ENCODE measurements at regions not wholly inside any gene's neighbourhood (a gene's known extent, or its start where the extent isn't known, plus 50 kb on each side); places are given as distances from the start of the nearest gene placed in this dataset.

DNA sequence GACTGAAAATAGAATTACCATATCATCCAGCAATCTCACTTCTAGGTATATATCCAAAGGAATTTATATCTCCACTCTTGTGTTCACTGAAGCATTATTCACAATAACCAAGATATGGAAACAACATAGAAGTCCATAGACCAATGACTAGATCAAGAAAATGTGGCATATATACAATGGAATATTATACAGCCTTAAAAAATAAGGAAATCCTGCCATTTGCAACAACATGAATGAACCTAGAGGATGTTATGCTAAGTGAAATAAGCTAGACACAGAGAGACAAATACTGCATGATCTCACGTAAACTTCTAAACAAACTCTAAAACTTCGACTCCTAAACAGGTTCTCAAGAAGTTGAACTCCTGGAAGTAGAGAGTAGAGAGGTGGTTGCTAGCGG is 254.5 kb downstream of the SKIDA1 start:
- no peak overlapping the region for H3K4me3 Mint-ChIP-seq (ENCODE audit: unreplicated experiment)
- peaks cover 8% of the 10 kb centered on the region for H3K9me3 Mint-ChIP-seq (ENCODE audit: low read depth)
- no peak overlapping the region for H3K27ac Mint-ChIP-seq (ENCODE audit: unreplicated experiment)
- DNase-seq (ENCODE audit: low spot score): no peak
- TF ChIP-seq, protein P1, sequence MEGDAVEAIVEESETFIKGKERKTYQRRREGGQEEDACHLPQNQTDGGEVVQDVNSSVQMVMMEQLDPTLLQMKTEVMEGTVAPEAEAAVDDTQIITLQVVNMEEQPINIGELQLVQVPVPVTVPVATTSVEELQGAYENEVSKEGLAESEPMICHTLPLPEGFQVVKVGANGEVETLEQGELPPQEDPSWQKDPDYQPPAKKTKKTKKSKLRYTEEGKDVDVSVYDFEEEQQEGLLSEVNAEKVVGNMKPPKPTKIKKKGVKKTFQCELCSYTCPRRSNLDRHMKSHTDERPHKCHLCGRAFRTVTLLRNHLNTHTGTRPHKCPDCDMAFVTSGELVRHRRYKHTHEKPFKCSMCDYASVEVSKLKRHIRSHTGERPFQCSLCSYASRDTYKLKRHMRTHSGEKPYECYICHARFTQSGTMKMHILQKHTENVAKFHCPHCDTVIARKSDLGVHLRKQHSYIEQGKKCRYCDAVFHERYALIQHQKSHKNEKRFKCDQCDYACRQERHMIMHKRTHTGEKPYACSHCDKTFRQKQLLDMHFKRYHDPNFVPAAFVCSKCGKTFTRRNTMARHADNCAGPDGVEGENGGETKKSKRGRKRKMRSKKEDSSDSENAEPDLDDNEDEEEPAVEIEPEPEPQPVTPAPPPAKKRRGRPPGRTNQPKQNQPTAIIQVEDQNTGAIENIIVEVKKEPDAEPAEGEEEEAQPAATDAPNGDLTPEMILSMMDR (IDR thresholded peaks at IDR 0.05): no peak
- H3K36me3 Mint-ChIP-seq (ENCODE audit: low read depth): no peaks in the 10 kb centered on the region
- peaks cover under 1% of the 10 kb centered on the region for H3K4me1 Mint-ChIP-seq (ENCODE audit: low read depth)
- no peaks in the 10 kb centered on the region for H3K27me3 Mint-ChIP-seq (ENCODE audit: low read depth)

DNA sequence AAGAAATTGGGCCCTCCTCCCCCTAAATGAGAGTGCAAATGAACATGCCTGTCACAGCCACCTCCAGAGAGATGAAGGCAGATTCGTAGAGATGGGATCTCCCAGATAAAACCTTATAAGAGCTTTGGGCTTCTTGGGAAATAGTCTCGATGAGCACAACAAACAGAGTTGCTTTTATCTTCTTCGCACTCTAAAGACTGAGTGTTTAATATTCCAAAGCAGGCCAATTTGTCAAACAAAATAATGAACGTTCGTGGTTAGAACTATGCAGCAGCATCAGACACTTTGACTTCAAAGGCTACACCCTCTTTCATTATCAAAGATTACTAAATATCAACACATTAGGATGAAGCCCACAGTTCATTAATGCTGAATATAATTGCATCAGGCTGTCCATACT is 256.2 kb downstream of the SKIDA1 start:
- Mint-ChIP-seq H3K9me3 (ENCODE audit: low read depth) (no peaks in the 10 kb centered on the region), H3K4me1 (ENCODE audit: low read depth) (peaks cover 8% of the 10 kb centered on the region), H3K36me3 (ENCODE audit: low read depth) (no peaks in the 10 kb centered on the region), H3K27me3 (ENCODE audit: low read depth) (no peaks in the 10 kb centered on the region), H3K4me3 (ENCODE audit: unreplicated experiment) (no peak overlapping the region), H3K27ac (ENCODE audit: unreplicated experiment) (no peak overlapping the region)
- DNase-seq (ENCODE audit: low spot score): no peak
- TF ChIP-seq, protein P1 (IDR thresholded peaks at IDR 0.05): no peak

DNA sequence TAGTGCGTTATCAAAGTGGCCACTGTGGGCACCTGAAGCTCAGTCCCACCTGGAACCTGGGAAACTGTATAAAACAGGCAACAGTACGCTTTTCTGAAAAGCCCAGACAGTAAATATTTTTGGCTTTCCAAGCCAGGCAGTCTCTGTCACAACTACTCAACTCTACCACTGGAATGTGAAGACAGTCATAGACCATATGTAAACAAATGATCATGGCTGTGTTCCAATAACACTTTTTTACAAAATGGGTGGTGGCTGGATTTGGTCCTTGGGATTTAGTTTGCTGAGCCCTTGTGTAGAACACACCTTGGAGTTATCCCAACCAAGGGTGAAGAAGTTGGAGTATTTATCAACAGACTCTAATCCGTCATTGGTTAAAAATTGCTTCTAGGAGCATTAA is 259.9 kb downstream of the SKIDA1 start:
- no peak for DNase-seq (ENCODE audit: low spot score)
- TF ChIP-seq, protein P1 (IDR thresholded peaks at IDR 0.05): no peak
- no peaks in the 10 kb centered on the region for H3K27me3 Mint-ChIP-seq (ENCODE audit: low read depth)
- no peaks in the 10 kb centered on the region for H3K9me3 Mint-ChIP-seq (ENCODE audit: low read depth)
- H3K27ac Mint-ChIP-seq (ENCODE audit: unreplicated experiment): no peak overlapping the region
- H3K4me3 Mint-ChIP-seq (ENCODE audit: unreplicated experiment): no peak overlapping the region
- H3K4me1 Mint-ChIP-seq (ENCODE audit: low read depth): peaks cover 10% of the 10 kb centered on the region
- no peaks in the 10 kb centered on the region for H3K36me3 Mint-ChIP-seq (ENCODE audit: low read depth)

DNA sequence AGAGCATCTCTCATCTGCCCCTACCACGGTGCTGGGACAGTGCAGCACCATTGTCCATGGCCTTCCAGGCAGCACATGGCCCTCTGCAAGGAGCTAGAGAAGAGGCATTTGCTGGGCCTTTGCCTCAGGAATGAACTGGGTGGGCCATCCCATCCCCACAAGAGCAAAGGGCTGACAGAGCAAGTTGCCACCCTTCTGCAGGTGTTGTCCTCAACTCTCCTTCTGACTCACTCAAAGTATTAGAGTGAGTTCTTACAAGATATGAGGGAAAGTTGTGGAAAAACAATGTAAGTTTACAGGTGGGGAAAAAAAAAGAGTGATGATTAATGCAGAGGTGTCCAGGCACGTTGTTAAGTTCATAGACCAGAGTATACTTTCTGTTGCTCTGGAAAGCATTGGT is 261.2 kb downstream of the SKIDA1 start:
- Mint-ChIP-seq H3K27ac (ENCODE audit: unreplicated experiment) (no peak overlapping the region), H3K36me3 (ENCODE audit: low read depth) (no peaks in the 10 kb centered on the region), H3K4me1 (ENCODE audit: low read depth) (peaks cover 13% of the 10 kb centered on the region), H3K27me3 (ENCODE audit: low read depth) (no peaks in the 10 kb centered on the region), H3K4me3 (ENCODE audit: unreplicated experiment) (no peak overlapping the region), H3K9me3 (ENCODE audit: low read depth) (no peaks in the 10 kb centered on the region)
- TF ChIP-seq, protein P1 (IDR thresholded peaks at IDR 0.05): no peak
- DNase-seq (ENCODE audit: low spot score): no peak

DNA sequence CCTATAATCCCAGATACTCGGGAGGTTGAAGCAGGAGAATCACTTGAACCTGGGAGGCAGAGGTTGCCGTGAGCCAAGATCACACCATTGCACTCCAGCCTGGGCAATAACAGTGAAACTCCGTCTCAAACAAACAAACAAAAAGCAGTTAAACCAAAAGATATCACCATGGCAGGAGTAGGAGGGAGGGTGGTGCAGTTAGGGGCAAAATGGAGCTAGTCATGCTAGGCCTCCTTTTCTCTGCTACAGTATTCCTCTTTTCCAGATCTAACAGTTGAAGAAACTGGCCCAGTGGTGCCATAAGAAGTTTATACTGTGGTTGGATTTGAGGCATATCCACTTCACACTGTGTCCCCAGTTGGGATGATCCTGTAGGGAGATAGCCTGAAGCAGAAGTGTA is 261.6 kb downstream of the SKIDA1 start:
- Mint-ChIP-seq H3K4me1 (ENCODE audit: low read depth) (peaks cover 13% of the 10 kb centered on the region), H3K27ac (ENCODE audit: unreplicated experiment) (no peak overlapping the region), H3K4me3 (ENCODE audit: unreplicated experiment) (no peak overlapping the region), H3K36me3 (ENCODE audit: low read depth) (no peaks in the 10 kb centered on the region), H3K9me3 (ENCODE audit: low read depth) (no peaks in the 10 kb centered on the region), H3K27me3 (ENCODE audit: low read depth) (no peaks in the 10 kb centered on the region)
- TF ChIP-seq, protein P1 (IDR thresholded peaks at IDR 0.05): no peak
- DNase-seq (ENCODE audit: low spot score): no peak
